GM19043 (cell line): ENCODE measurements at regions not wholly inside any gene's neighbourhood (a gene's known extent, or its start where the extent isn't known, plus 50 kb on each side); places are given as distances from the start of the nearest gene placed in this dataset.
A peak's percentile ranks its signal among the peaks of the same experiment; 100 is the strongest.

Experiments
- ATAC-seq: cut with Tn5 transposase; IDR thresholded peaks from one replicate; pipeline ENCODE4 v1.9.1; 2021; ENCODE audit warnings: low read depth; ENCODE audit not compliant: unreplicated experiment

GRCh38 chr5:6806668-6807067, 93.4 kb downstream of the TENT4A start:
- no peak for ATAC-seq

- ATAC-seq: no peak
These were observed 95.2 kb downstream of the TENT4A start for GRCh38 chr5:6808462-6808861.

GRCh38 chr5:6810641-6811405, 97.6 kb downstream of the TENT4A start:
- ATAC-seq: no peak

- no peak for ATAC-seq
These were observed 98.9 kb downstream of the TENT4A start for GRCh38 chr5:6812091-6812490.

GRCh38 chr5:6812800-6813731, 99.8 kb downstream of the TENT4A start:
- no peak for ATAC-seq

GRCh38 chr5:6814816-6815215, 101.6 kb downstream of the TENT4A start:
- ATAC-seq: no peak

GRCh38 chr5:6818594-6819511, 105.6 kb downstream of the TENT4A start:
- no peak for ATAC-seq

GRCh38 chr5:6819521-6819920, 106.3 kb downstream of the TENT4A start:
- ATAC-seq: no peak

GRCh38 chr5:6820851-6821479, 107.7 kb downstream of the TENT4A start:
- ATAC-seq: peak; percentile 83

- no peak for ATAC-seq
These were observed 108.8 kb downstream of the TENT4A start for GRCh38 chr5:6822068-6822467.

- ATAC-seq: no peak
These were observed 109.5 kb downstream of the TENT4A start for GRCh38 chr5:6822556-6823343.

- no peak for ATAC-seq
These were observed 110.8 kb downstream of the TENT4A start for GRCh38 chr5:6823996-6824395.

GRCh38 chr5:6825678-6826244, 112.5 kb downstream of the TENT4A start:
- no peak for ATAC-seq

GRCh38 chr5:6826756-6827155, 113.5 kb downstream of the TENT4A start:
- no peak for ATAC-seq

- ATAC-seq: peak; percentile 67
These were observed 114.4 kb downstream of the TENT4A start for GRCh38 chr5:6827526-6828219.

GRCh38 chr5:6829150-6829784, 116.0 kb downstream of the TENT4A start:
- peak; percentile 63 for ATAC-seq

GRCh38 chr5:6830643-6831239, 117.5 kb downstream of the TENT4A start:
- no peak for ATAC-seq
